Upper lobe of left lung (tissue), 6 donors: ENCODE measurements at regions not wholly inside any gene's neighbourhood (a gene's known extent, or its start where the extent isn't known, plus 50 kb on each side); places are given as distances from the start of the nearest gene placed in this dataset.

Experiments
- ATAC-seq, 2 donors: fragments of 200-7000 bp; cut with Tn5 transposase; one replicate each; pipeline ENCODE4 v1.9.1; 2022; ENCODE audit warnings: mild to moderate bottlenecking in 2 of 2, moderate library complexity in 2 of 2; ENCODE audit not compliant: low FRiP score in 2 of 2
- DNase-seq, 2 donors: peaks; one replicate each; pipeline ENCODE4 v3.0.0-alpha.2; 2019 to 2020
- H3K27ac ChIP-seq, 4 donors: fragments of 200-600 bp; sonication (generic); one replicate each; pipeline ENCODE4 v1.5.1; 2016 to 2019
- H3K27me3 ChIP-seq, 4 donors: fragments of 200-600 bp; sonication (generic); one replicate each; pipeline ENCODE4 v1.5.1; 2017 to 2019
- H3K36me3 ChIP-seq, 4 donors: fragments of 200-600 bp; sonication (generic); one replicate each; pipeline ENCODE4 v1.5.1; 2016 to 2019
- H3K4me1 ChIP-seq, 4 donors: fragments of 200-600 bp; sonication (generic); one replicate each; pipeline ENCODE4 v1.5.1; 2018 to 2019
- H3K4me3 ChIP-seq, 4 donors: fragments of 200-600 bp; sonication (generic); one replicate each; pipeline ENCODE4 v1.5.1; 2017 to 2019; ENCODE audit warnings: mild to moderate bottlenecking in 2 of 4, moderate library complexity in 1 of 4
- H3K9me3 ChIP-seq, 4 donors: fragments of 200-600 bp; sonication (generic); one replicate each; pipeline ENCODE4 v1.5.1; 2018 to 2019
- EP300 ChIP-seq, 4 donors: sonication (generic); formaldehyde crosslinking; IDR thresholded peaks; one replicate each; pipeline ENCODE4 v1.5.1; 2017; ENCODE audit warnings: antibody characterized with exemption in 4 of 4, control low read depth in 2 of 4
- POLR2A ChIP-seq, 4 donors: fragments of 450-650 bp; IDR thresholded peaks; one replicate each; pipeline ENCODE4 v1.5.1; 2016 to 2017; ENCODE audit warnings: antibody characterized with exemption in 4 of 4, mild to moderate bottlenecking in 2 of 4
- POLR2AphosphoS5 ChIP-seq, 2 donors: sonication (generic); formaldehyde crosslinking; IDR thresholded peaks; one replicate each; pipeline ENCODE4 v1.5.1; 2017; ENCODE audit warnings: antibody characterized with exemption in 2 of 2
- WGBS, 2 donors: methylation state at CpG; one replicate each; pipeline ENCODE4 v1.1.5; 2017 to 2018; 5-methylcytosine and 5-hydroxymethylcytosine counted together
- TF ChIP-seq, protein P1 (sequence below), 6 experiments: fragments of 450-650 bp in 4 of 6; fragments of 200-600 bp in 2 of 6; sonication (generic) in 2 of 6; IDR thresholded peaks; one replicate each; pipeline ENCODE4 v1.5.1; 2016 to 2019; ENCODE audit warnings: antibody characterized with exemption in 6 of 6
- donor health status: DM: no; HTN: no; CAD: no; lungs with moderate emphysema.
- donor health status: DM: no; HTN: yes; CAD: no; lungs with severe emphysema.

DNA sequence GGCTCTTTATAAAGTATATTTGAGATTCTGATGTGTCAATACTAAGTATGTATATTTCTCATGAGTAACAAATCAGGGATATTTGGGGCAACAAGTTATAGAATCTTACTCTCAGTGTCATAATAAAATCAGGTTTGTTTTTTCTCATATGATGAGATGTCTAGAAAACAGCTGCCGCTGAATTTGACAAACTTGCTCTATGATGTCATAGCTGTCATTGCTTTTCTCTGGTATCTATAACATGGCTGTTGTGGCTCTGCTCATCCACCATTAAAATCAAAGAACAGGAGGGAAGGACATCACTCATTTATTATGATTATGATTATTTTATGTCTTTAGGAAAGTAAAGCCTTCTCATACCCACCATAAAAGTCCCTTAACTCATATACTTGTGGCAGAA is 417.2 kb upstream of the LRRTM4 start:
- Histone ChIP-seq H3K4me3 (no peak overlapping the region), H3K27ac (no peak overlapping the region), H3K36me3 (no peaks in the 10 kb centered on the region), H3K27me3 (no peaks in the 10 kb centered on the region), H3K9me3 (no peaks in the 10 kb centered on the region), H3K4me1 (no peaks in the 10 kb centered on the region)
- no peak for ATAC-seq
- TF ChIP-seq EP300 (IDR thresholded peaks at IDR 0.05), result no peak
- TF ChIP-seq POLR2A (IDR thresholded peaks at IDR 0.05), result no peak
- TF ChIP-seq, protein P1, sequence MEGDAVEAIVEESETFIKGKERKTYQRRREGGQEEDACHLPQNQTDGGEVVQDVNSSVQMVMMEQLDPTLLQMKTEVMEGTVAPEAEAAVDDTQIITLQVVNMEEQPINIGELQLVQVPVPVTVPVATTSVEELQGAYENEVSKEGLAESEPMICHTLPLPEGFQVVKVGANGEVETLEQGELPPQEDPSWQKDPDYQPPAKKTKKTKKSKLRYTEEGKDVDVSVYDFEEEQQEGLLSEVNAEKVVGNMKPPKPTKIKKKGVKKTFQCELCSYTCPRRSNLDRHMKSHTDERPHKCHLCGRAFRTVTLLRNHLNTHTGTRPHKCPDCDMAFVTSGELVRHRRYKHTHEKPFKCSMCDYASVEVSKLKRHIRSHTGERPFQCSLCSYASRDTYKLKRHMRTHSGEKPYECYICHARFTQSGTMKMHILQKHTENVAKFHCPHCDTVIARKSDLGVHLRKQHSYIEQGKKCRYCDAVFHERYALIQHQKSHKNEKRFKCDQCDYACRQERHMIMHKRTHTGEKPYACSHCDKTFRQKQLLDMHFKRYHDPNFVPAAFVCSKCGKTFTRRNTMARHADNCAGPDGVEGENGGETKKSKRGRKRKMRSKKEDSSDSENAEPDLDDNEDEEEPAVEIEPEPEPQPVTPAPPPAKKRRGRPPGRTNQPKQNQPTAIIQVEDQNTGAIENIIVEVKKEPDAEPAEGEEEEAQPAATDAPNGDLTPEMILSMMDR (IDR thresholded peaks at IDR 0.05), result no peak
- 84 to 89% methylated on average over 1 of the region's 1 CpG for WGBS, 2 donors
- no peak for DNase-seq

DNA sequence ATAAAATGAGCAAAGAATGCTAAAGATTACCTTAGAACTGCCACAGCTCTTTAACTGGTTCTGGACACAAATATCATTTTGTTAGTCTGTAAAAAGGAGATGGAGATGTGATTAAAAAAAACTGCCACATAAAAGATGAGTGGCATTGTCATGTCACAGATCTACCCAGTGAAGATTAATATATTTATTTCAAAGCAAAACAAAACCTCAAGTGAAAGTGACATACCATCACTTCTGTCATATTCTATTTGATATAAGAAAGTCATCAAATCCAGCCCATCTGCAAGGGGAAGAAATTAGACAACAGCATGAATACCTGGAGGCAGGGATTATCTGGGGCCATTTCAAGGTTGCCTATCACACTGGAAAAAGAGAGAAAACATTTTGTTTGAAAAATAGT is 417.6 kb upstream of the LRRTM4 start:
- Histone ChIP-seq H3K4me1 (no peaks in the 10 kb centered on the region), H3K36me3 (no peaks in the 10 kb centered on the region), H3K27me3 (no peaks in the 10 kb centered on the region), H3K27ac (no peak overlapping the region), H3K4me3 (no peak overlapping the region), H3K9me3 (no peaks in the 10 kb centered on the region)
- ATAC-seq (no peak), DNase-seq (no peak)
- TF ChIP-seq POLR2AphosphoS5 (IDR thresholded peaks at IDR 0.05) (no peak), EP300 (IDR thresholded peaks at IDR 0.05) (no peak), POLR2A (IDR thresholded peaks at IDR 0.05) (no peak)
- TF ChIP-seq, protein P1 (IDR thresholded peaks at IDR 0.05), result no peak

DNA sequence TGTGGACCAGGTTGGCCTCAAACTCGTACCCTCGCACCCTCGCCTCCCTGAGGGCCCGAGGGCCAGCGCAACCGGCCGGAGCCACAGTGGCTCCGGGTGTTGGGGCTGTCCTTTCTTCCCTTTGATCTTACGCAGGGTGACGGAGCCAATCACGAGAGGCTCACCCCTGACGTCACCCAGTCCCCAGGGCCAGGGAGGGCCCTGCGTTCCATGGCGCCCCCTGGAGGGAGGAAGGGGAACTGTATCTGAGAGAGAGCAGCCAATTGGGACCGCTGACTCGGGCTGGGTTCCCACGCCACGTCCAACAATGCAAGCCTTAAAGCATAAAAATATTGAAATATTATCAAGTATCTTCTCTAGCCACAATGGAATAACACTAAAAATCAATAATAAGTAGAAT is 432.8 kb upstream of the LRRTM4 start:
- DNase-seq, result peak in 1 of 2 donors; percentile 30
- H3K9me3 ChIP-seq, result no peaks in the 10 kb centered on the region
- H3K36me3 ChIP-seq, result no peaks in the 10 kb centered on the region
- TF ChIP-seq, protein P1 (IDR thresholded peaks at IDR 0.05), result no peak
- no peak for TF ChIP-seq POLR2A (IDR thresholded peaks at IDR 0.05)
- TF ChIP-seq EP300 (IDR thresholded peaks at IDR 0.05), result no peak
- TF ChIP-seq POLR2AphosphoS5 (IDR thresholded peaks at IDR 0.05), result no peak
- H3K4me3 ChIP-seq, result no peak overlapping the region
- H3K4me1 ChIP-seq, result no peaks in the 10 kb centered on the region
- H3K27me3 ChIP-seq, result no peaks in the 10 kb centered on the region
- no peak for ATAC-seq
- no peak overlapping the region for H3K27ac ChIP-seq
- WGBS, 2 donors, result 88 to 89% methylated on average over 18 of the region's 18 CpGs

DNA sequence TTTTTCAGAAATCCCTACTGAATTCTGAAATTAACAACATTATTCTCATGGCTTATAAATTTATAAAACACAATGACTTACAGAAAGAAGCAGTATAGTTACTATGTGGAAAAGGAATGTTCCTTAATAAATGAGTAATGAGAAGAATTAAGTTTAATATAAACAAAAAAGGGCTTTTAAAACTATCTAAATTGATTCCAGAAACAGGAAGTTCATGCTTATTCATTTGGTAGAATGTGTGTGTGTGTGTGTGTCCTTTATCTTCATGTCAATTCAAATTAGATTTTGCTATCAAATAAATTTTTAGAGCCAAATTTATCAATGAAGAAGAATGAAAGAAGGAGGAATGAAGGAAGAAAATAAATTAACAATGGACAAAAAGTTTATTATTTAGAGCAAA is 440.8 kb upstream of the LRRTM4 start:
- no peak for ATAC-seq
- no peak overlapping the region for H3K4me3 ChIP-seq

DNA sequence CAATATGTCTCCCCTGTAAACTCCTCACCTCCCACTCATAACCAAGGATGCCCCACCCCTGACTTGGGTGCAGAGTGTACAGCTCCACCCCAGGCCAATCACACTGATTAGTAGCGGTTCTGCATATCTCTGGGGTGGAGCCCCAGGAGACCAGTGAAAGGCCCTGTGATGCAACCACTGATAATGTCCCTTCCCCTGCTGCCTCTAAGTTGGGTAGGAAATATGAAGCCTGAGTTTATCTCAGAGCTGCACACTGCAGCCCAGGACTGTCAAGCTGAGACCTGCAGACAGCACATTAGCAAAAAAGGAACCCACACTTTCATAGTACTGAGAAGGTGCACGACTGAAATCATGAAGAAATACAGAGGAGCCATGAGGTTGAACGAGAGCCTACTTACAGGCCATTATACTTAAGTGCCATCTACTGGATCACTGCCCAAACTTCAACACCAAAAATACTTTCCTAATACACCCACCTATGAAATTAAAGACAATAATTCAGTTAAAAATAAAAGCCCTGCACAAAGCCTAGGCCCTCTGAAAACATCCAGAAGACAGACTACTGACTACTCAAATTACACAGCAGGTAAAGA is 455.4 kb upstream of the LRRTM4 start:
- Histone ChIP-seq H3K4me1 (no peaks in the 10 kb centered on the region), H3K9me3 (peaks cover 0 to 6% (median 3%) of the 10 kb centered on the region in 4 donors), H3K27ac (no peak overlapping the region), H3K36me3 (no peaks in the 10 kb centered on the region), H3K27me3 (no peaks in the 10 kb centered on the region), H3K4me3 (no peak overlapping the region)
- no peak for DNase-seq
- TF ChIP-seq EP300 (IDR thresholded peaks at IDR 0.05) (no peak), POLR2A (IDR thresholded peaks at IDR 0.05) (no peak), POLR2AphosphoS5 (IDR thresholded peaks at IDR 0.05) (no peak)
- TF ChIP-seq, protein P1 (IDR thresholded peaks at IDR 0.05), result no peak
- 47 to 54% methylated on average over 3 of the region's 3 CpGs for WGBS, 2 donors
- ATAC-seq, result peak in 1 of 2 donors; percentile 8

More for the DNA sequence above, 440.8 kb upstream of the LRRTM4 start:
- no peaks in the 10 kb centered on the region for H3K36me3 ChIP-seq
- no peaks in the 10 kb centered on the region for H3K9me3 ChIP-seq
- TF ChIP-seq, protein P1 (IDR thresholded peaks at IDR 0.05), result no peak
- no peak for TF ChIP-seq EP300 (IDR thresholded peaks at IDR 0.05)
- TF ChIP-seq POLR2A (IDR thresholded peaks at IDR 0.05), result no peak
- no peak for TF ChIP-seq POLR2AphosphoS5 (IDR thresholded peaks at IDR 0.05)
- DNase-seq, result no peak
- no peaks in the 10 kb centered on the region for H3K27me3 ChIP-seq
- no peaks in the 10 kb centered on the region for H3K4me1 ChIP-seq
- no peak overlapping the region for H3K27ac ChIP-seq
